PC-9 (cell line): ENCODE measurements at regions not wholly inside any gene's neighbourhood (a gene's known extent, or its start where the extent isn't known, plus 50 kb on each side); places are given as distances from the start of the nearest gene placed in this dataset.

Experiments
- BruUV-seq: library from RNA; stranded (reverse); fragments of 400-500 nt; replicated peaks from 2 replicates; lab custom pipeline; 2021; lab: Mats Ljungman, UMichigan
- CTCF ChIA-PET: fragments of 300-600 bp; sonication (Branson Sonifier 250); formaldehyde crosslinking; loops from one replicate; lab custom pipeline; 2022; ENCODE audit warnings: antibody characterized with exemption; lab: Charles Lee
- POLR2A ChIA-PET: fragments of 300-600 bp; sonication (Branson Sonifier 250); formaldehyde crosslinking; loops from one replicate; lab custom pipeline; 2022; ENCODE audit warnings: antibody characterized with exemption; ENCODE audit not compliant: unreplicated experiment; lab: Charles Lee
- DNase-seq, 2 experiments: peaks; one replicate each; pipeline versions ENCODE4 v3.0.0 to v3.0.0-alpha.2; 2015 to 2022; ENCODE audit warnings: mixed read lengths in 1 of 2
- H2AFZ ChIP-seq: fragments of 200-600 bp; sonication (generic); 2 replicates; pipeline ENCODE4 v1.8.1; 2017; ENCODE audit warnings: antibody characterized with exemption
- H3F3A ChIP-seq: fragments of 200-600 bp; sonication (generic); 2 replicates; pipeline ENCODE4 v1.8.1; 2017; ENCODE audit warnings: antibody characterized with exemption, mild to moderate bottlenecking, low read depth; ENCODE audit not compliant: insufficient read depth
- H3K27ac ChIP-seq: fragments of 200-600 bp; sonication (generic); 2 replicates; pipeline ENCODE4 v1.6.1; 2016; ENCODE audit warnings: mixed run types
- H3K27me3 ChIP-seq: fragments of 200-600 bp; sonication (generic); 2 replicates; pipeline ENCODE4 v1.6.1; 2016; ENCODE audit warnings: low read depth, mixed run types; ENCODE audit not compliant: insufficient read depth
- H3K36me3 ChIP-seq: fragments of 200-600 bp; sonication (generic); 2 replicates; pipeline ENCODE4 v1.6.1; 2016; ENCODE audit warnings: low read depth, mixed run types
- H3K4me1 ChIP-seq: fragments of 200-600 bp; sonication (generic); replicated peaks from 2 replicates; pipeline ENCODE4 v1.6.1; 2016; ENCODE audit warnings: mixed run types; ENCODE audit not compliant: insufficient read depth
- H3K4me2 ChIP-seq: fragments of 200-600 bp; sonication (generic); 2 replicates; pipeline ENCODE4 v1.6.1; 2017; ENCODE audit warnings: mixed run types
- H3K4me3 ChIP-seq: fragments of 200-600 bp; sonication (generic); 2 replicates; pipeline ENCODE4 v1.6.1; 2016; ENCODE audit warnings: mixed run types
- H3K79me2 ChIP-seq: fragments of 200-600 bp; sonication (generic); 2 replicates; pipeline ENCODE4 v1.6.1; 2017; ENCODE audit warnings: low read depth, mixed run types
- H3K9me2 ChIP-seq: fragments of 200-600 bp; sonication (generic); 2 replicates; pipeline ENCODE4 v1.8.1; 2017; ENCODE audit warnings: mild to moderate bottlenecking; ENCODE audit not compliant: insufficient read depth
- H3K9me3 ChIP-seq: fragments of 200-600 bp; sonication (generic); 2 replicates; pipeline ENCODE4 v1.8.1; 2016; ENCODE audit warnings: low read depth; ENCODE audit not compliant: insufficient read depth
- H4K20me1 ChIP-seq: fragments of 200-600 bp; sonication (generic); 2 replicates; pipeline ENCODE4 v1.8.1; 2017; ENCODE audit not compliant: insufficient read depth
- EZH2 ChIP-seq: fragments of 200-600 bp; sonication (generic); IDR thresholded peaks from 2 replicates; pipeline ENCODE4 v1.8.0; 2017; ENCODE audit warnings: antibody characterized with exemption, low read depth
- intact Hi-C: fragments of 100-400 bp; cut with micrococcal nuclease; formaldehyde crosslinking; loops from one replicate; pipeline ENCODE4 v1.10.0; 2022; ENCODE audit not compliant: unreplicated experiment
- TF ChIP-seq, protein P1 (sequence below): fragments of 200-600 bp; sonication (generic); conservative IDR thresholded peaks from 2 replicates; pipeline ENCODE4 v1.6.1; 2017; ENCODE audit warnings: mixed run types, antibody characterized with exemption, mild to moderate bottlenecking, moderate library complexity

DNA sequence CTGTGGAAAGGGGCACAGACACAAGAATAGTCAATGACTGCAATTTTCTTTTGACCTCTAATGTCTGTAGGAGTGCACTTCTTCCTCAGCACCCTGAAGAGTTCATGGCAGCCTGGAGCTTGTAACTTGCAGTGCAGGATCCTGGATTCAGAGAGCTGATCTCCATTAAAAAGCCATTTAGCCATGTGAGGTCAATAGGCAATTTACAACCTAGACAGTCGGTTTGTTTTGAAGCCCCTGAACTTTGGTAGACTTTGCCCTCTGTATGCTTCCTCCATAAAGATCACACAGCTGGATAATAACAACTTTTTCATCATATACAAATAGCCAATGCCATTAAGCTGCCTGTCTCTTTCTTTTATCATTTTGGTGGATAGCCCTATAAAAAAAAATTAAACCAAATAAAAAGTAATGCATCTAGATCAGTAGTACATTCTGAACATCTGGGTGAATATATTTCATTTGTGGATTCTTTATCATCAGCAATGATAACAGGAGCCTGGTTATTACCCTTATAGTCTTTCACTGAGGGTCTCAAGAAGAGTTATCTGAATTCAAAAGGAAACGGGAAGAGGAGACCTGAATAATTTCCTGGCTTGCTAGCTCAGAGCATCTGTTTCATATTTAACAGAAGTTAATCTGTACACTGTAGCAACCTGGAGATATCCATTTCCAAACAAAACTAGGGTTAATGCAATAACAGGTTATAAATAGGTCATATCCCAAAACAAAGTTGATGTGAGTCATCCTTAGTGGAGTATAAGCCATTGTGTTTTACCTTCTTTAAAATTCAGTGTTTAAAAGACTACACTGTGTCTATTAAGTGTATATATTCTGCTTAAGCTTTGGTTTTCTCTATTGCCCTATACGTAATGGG, 193.8 kb upstream of the ACTBL2 start:
- H3K4me1 ChIP-seq, result peaks cover 12% of the 10 kb centered on the region
- no peaks in the 10 kb centered on the region for H3F3A ChIP-seq
- BruUV-seq, result no TSS peak
- DNase-seq, result no peak
- no peak for TF ChIP-seq EZH2
- TF ChIP-seq, protein P1, sequence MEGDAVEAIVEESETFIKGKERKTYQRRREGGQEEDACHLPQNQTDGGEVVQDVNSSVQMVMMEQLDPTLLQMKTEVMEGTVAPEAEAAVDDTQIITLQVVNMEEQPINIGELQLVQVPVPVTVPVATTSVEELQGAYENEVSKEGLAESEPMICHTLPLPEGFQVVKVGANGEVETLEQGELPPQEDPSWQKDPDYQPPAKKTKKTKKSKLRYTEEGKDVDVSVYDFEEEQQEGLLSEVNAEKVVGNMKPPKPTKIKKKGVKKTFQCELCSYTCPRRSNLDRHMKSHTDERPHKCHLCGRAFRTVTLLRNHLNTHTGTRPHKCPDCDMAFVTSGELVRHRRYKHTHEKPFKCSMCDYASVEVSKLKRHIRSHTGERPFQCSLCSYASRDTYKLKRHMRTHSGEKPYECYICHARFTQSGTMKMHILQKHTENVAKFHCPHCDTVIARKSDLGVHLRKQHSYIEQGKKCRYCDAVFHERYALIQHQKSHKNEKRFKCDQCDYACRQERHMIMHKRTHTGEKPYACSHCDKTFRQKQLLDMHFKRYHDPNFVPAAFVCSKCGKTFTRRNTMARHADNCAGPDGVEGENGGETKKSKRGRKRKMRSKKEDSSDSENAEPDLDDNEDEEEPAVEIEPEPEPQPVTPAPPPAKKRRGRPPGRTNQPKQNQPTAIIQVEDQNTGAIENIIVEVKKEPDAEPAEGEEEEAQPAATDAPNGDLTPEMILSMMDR, result no peak
- no peak overlapping the region for H3K4me3 ChIP-seq
- ChIA-PET POLR2A (no interaction called here), CTCF (no interaction called here)
- no peaks in the 10 kb centered on the region for H3K27me3 ChIP-seq
- H3K4me2 ChIP-seq, result peak overlapping the region; percentile 26
- H4K20me1 ChIP-seq, result no peaks in the 10 kb centered on the region
- peak overlapping the region; percentile 35; the same call in 1 of the 2 replicates for H2AFZ ChIP-seq
- H3K9me2 ChIP-seq, result no peaks in the 10 kb centered on the region
- H3K79me2 ChIP-seq, result no peaks in the 10 kb centered on the region
- intact Hi-C loops, result no loop called here
- 0 out of 2 replicates have a peak overlapping the region, but pooled peaks have one; percentile 31 for H3K27ac ChIP-seq
- H3K9me3 ChIP-seq, result peaks cover 11% of the 10 kb centered on the region
- no peaks in the 10 kb centered on the region for H3K36me3 ChIP-seq

GRCh38 chr5:57675236-57675635, 192.6 kb upstream of the ACTBL2 start:
- no peaks in the 10 kb centered on the region for H3K27me3 ChIP-seq
- DNase-seq, result no peak
- peaks cover 11% of the 10 kb centered on the region for H3K9me3 ChIP-seq
- no peaks in the 10 kb centered on the region for H3K79me2 ChIP-seq
- no peak overlapping the region for H2AFZ ChIP-seq
- ChIA-PET POLR2A (no interaction called here), CTCF (interaction anchor here (0.6 kb wide), 1 partner anchor 23 kb away, joined by 5 read pairs; no protein-coding TSS in a partner anchor)
- no peak overlapping the region for H3K4me2 ChIP-seq
- H3K36me3 ChIP-seq, result no peaks in the 10 kb centered on the region
- intact Hi-C loops, result no loop called here
- H3K9me2 ChIP-seq, result no peaks in the 10 kb centered on the region
- BruUV-seq, result no TSS peak
- H3K4me1 ChIP-seq, result peaks cover 11% of the 10 kb centered on the region
- H4K20me1 ChIP-seq, result no peaks in the 10 kb centered on the region
- TF ChIP-seq EZH2, result no peak
- TF ChIP-seq, protein P1, result no peak
- H3K4me3 ChIP-seq, result no peak overlapping the region
- H3F3A ChIP-seq, result no peaks in the 10 kb centered on the region
- H3K27ac ChIP-seq, result no peak overlapping the region

DNA sequence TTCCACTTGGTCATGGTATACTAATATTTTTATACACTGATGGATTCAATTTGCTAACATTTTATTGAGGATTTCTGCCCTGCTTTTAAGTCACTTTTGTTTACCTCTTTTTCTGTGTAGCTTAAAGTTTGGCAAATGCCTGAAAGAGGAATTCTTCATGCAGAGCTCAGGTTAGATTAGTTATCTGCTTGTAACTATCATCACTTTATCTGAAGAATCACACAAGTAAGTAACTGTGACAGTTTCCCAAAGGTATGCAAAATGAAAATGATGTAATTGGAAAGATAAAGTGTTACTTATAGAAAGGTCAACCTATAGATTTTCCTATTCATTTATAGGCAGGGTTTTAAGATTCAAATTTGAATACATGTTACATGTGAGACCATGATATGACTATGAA, 188.8 kb upstream of the ACTBL2 start:
- H3K79me2 ChIP-seq, result no peaks in the 10 kb centered on the region
- TF ChIP-seq, protein P1, result no peak
- no peak for TF ChIP-seq EZH2
- no peak for DNase-seq
- H3K27me3 ChIP-seq, result no peaks in the 10 kb centered on the region
- intact Hi-C loops, result no loop called here
- no peaks in the 10 kb centered on the region for H3K36me3 ChIP-seq
- POLR2A ChIA-PET, result no interaction called here
- CTCF ChIA-PET, result no interaction called here
- H3K4me2 ChIP-seq, result no peak overlapping the region
- no peaks in the 10 kb centered on the region for H4K20me1 ChIP-seq
- 0 out of 2 replicates have a peak, but pooled peaks cover 5% of the 10 kb centered on the region for H3K9me3 ChIP-seq
- H3K4me3 ChIP-seq, result no peak overlapping the region
- peaks cover 10% of the 10 kb centered on the region; the same call in 1 of the 2 replicates for H3K4me1 ChIP-seq
- H3F3A ChIP-seq, result no peaks in the 10 kb centered on the region
- H2AFZ ChIP-seq, result no peak overlapping the region
- no peaks in the 10 kb centered on the region for H3K9me2 ChIP-seq
- H3K27ac ChIP-seq, result no peak overlapping the region
- BruUV-seq, result no TSS peak
